Hypothalamus (tissue), 51 donors: ENCODE measurements at regions not wholly inside any gene's neighbourhood (a gene's known extent, or its start where the extent isn't known, plus 50 kb on each side); places are given as distances from the start of the nearest gene placed in this dataset.
"Not testable (repeated sequence)": the region's sequence is repeated elsewhere in the genome, so short reads cannot be mapped to it uniquely, and the experiment has no call there.

Experiments used
- DNase-seq, 51 donors: peaks; one replicate each; lab custom pipeline; 2025; lab: John Stamatoyannopoulos, UW

DNA sequence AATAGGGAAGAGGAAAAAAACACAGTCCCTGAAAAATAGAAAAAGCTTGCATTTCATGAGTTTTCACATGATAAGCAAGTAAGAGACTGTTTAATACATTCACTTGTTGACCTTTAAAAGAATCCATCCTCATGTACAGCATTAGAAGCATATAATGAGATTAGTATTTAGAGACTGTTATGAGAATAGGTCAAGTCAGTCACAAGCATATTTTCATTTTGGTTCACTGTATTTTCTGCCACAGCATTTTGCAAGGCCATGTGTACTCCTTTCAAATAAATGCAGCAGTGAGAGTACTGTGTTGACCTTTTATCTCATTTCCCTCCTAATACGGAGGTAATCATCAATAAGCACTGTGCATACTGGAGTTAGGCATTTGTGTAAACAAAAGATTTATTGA, 162.2 kb upstream of the SETMAR start:
- DNase-seq, result no peak

- no peak for DNase-seq
Observed at GRCh38 chr3:4147556-4148118, 155.5 kb upstream of the SETMAR start.

GRCh38 chr3:4149296-4149695, 153.9 kb upstream of the SETMAR start:
- DNase-seq, result no peak

DNA sequence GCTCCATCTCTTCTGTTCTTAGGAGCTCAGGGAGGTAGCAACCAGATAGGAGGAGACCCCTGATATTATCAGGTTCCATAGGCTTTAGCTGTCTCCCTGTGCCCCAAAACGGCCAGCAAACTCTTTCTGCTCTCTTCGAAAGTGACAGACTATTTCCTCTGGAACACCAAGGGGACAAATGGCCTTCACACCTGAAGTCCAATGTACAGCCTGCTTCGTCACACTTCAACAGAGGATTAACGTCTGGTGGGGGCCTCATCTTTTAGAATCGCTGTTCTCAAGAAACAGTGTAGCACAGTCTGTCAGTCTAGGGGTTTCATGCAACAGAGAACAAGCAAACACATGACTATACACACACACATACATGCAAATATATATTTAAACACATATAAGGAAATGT, 152.4 kb upstream of the SETMAR start:
- DNase-seq, result no peak

- no peak for DNase-seq
Observed at GRCh38 chr3:4151859-4152258, 151.3 kb upstream of the SETMAR start.

DNA sequence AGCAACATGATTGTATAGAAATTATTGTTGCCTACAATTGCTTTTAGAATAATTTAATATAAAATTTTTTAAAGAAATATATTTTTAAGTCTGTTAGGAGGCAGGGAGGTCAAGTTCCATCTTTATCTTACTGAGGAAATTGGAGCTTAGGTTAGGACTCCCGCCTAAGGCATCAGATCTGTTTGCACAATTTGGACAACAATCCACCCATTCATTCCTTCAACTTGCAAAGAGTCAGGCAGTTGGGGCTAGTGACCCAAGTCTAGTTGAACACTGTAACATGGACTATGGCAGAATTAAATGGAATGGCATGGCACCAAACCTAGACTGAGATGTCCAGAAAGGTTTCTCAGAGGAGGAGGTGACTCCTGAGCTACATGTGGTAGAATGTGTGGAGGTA, 149.4 kb upstream of the SETMAR start:
- no peak for DNase-seq

DNA sequence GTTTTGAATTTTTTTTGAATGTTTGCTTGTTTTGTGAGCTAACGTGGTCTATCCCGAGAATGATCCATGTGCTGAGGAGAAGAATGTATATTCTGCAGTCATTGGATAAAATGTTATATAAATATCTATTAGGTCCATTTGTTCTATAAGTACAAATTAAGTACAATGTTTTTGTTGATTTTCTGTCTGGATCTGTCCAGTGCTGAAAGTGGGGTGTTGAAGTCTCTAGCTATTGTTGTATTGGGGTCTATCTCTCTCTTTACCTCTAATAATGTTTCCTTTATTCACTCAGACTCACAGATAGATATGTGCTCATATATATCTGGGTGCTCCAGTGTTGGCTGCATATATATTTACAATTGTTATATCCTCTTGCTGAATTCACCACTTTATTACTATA, 144.8 kb upstream of the SETMAR start:
- no peak for DNase-seq

- no peak for DNase-seq
Observed at GRCh38 chr3:4162096-4162495, 141.1 kb upstream of the SETMAR start.

- DNase-seq, result no peak
Observed at GRCh38 chr3:4163011-4163410, 140.2 kb upstream of the SETMAR start.

DNA sequence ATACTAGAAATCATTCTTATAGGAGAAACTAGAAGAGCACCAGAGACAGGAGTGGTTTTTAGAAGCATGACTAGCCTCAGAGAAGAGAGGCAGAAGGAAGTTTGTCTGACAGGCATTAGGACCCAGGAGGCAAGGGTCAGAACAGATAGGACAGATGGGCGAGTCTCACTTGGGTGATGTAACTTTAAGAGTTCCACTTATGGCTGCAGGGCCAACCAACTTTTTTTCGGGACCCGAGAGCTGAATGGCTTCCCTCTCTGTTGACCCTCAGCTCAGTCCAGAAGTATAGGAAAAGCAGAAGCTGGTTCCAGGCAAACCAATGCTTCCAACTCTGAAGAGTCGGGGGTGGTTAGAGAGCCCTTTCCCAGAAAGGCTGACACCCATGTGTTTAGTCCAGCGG, 136.6 kb upstream of the SETMAR start:
- no peak for DNase-seq

DNA sequence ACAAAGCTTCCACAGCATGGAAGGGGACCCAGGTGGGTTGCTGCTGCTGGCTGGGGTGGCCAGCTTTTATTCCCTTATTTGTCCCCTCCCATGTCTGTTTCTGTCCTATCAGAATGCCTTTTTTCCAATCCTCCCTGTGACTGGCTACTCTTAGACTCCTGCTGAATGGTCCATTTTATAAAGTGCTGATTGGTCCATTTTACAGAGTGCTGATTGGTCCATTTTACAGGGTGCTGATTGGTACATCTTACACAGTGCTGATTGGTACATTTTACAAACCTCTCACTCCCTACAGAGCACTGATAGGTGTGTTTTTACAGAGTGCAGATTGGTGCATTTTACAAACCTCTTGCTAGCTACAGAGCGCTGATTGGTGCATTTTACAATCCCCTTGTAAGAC, 135.9 kb upstream of the SETMAR start:
- DNase-seq, result not testable (repeated sequence)

GRCh38 chr3:4174791-4175190, 128.4 kb upstream of the SETMAR start:
- no peak for DNase-seq

DNA sequence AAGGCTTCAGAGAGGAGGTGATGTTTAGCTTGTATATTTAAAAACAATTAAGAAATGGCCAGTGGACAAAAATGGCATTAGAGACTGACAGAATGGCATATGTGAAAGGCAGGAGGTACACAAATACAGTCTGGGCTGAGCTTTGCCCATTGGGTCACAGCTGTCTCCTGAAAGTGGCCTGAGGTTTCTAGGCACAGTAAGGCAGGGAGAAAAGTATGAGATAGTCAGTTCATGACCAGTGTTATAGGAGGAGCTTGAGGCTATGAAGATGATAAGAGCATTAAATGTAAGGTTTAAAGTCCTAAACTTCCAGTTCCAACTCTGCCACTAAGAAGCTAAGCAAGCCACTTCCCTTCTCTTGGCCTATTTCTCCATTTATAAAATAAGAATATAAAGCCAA, 111.2 kb upstream of the SETMAR start:
- no peak for DNase-seq

GRCh38 chr3:4195006-4195405, 108.2 kb upstream of the SETMAR start:
- DNase-seq, result no peak

GRCh38 chr3:4196506-4197147, 106.5 kb upstream of the SETMAR start:
- no peak for DNase-seq

DNA sequence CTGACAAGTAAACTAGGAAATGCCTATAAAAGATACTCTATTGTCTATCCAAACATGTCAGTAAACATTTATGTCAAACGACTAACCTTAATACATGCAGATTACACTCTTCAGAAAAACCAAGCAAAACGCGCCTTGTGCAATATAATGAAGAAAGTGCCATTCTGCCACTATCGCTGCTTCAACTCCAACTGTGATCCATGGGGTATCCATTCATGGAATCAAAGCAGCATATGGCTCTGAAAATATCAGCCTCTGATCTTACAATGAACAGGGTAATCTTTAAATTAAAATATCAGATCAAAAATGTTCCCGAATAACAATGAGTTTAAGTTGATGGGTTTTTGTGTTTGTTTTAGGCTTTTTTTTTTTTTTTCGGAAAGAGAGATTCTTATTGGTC, 105.5 kb upstream of the SETMAR start:
- DNase-seq, result no peak

GRCh38 chr3:4198491-4198890, 104.7 kb upstream of the SETMAR start:
- DNase-seq, result no peak

- not testable (repeated sequence) for DNase-seq
Observed at GRCh38 chr3:4204776-4205175, 98.4 kb upstream of the SETMAR start.

DNA sequence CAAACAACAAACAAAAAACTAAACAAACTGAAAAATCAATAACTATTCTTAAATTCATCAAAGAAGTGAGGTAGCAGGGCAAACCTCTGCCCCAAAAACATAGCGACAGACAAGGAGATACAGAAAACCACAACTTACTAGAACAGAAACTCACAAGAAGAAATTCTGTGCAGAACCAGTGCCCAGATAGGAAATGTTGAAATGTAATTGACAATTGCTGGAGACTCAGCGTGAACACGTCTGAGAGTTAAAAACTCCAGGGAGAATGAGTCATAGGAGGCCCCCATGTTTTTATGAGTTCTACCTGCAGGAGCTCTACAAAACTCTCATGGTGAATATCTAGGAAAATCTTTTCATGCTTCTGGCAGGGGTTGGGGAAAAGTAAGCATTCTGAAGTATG, 95.5 kb upstream of the SETMAR start:
- no peak for DNase-seq

DNA sequence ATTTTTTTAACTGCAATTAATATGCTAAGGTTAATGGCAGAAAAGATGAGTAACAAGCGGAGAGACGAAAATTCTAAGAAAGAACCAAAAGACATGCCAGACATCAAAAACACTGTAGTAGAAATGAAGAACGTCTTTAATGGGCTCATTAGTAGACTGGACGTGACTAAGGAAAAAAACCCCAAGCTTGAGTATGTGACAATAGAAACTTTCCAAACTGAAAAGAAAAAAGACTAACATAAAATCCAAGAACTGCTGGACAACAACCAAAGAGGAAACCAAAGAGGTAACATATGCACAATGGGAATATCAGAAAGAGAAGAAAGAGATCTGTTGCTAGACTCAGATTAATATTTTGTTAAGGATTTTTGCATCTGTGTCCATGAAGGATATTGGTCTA, 94.6 kb upstream of the SETMAR start:
- DNase-seq, result no peak

DNA sequence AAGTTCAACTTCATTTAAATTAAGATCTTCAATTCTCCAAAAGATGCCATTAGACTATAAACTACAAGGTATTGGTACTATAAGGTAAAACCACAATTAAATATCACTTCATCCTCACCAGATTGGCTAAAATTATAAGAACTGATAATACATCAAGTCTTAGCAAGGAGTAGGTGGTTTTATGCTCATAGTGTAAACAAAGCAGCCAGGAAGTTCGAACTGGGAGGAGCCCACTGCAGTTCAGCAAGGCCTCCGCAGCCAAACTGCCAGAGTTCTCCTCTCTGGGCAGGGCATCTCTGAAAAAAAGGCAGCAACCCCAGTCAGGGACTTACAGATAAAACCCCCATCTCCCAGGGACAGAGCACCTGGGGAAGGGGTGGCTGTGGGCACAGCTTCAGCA, 91.6 kb upstream of the SETMAR start:
- no peak for DNase-seq

- not testable (repeated sequence) for DNase-seq
Observed at GRCh38 chr3:4213420-4213819, 89.7 kb upstream of the SETMAR start.

- DNase-seq, result not testable (repeated sequence)
Observed at GRCh38 chr3:4216974-4217373, 86.2 kb upstream of the SETMAR start.
